Fibroblast of villous mesenchyme (primary cell): ENCODE measurements at regions not wholly inside any gene's neighbourhood (a gene's known extent, or its start where the extent isn't known, plus 50 kb on each side); places are given as distances from the start of the nearest gene placed in this dataset.

ENCODE experiments used
- DNase-seq: peaks from one replicate; pipeline ENCODE4 v3.0.0-alpha.2; 2010; ENCODE audit warnings: low read depth
- H3K4me3 ChIP-seq: 2 replicates; pipeline ENCODE4 v1.5.1; 2011; ENCODE audit warnings: low read depth, mild to moderate bottlenecking, low read length
- CTCF ChIP-seq: IDR thresholded peaks from 2 replicates; pipeline ENCODE4 v1.5.1; 2012; ENCODE audit warnings: low read depth, mild to moderate bottlenecking, low read length; ENCODE audit not compliant: insufficient read depth

- no peak for DNase-seq
- TF ChIP-seq CTCF, result no peak
- no peak overlapping the region for H3K4me3 ChIP-seq
Observed at GRCh38 chr2:3116371-3116770, 261.2 kb downstream of the EIPR1 start.

- TF ChIP-seq CTCF, result no peak
Observed at GRCh38 chr2:3115301-3116042, 262.1 kb downstream of the EIPR1 start.

GRCh38 chr2:3114406-3115185 lies 263.0 kb downstream of the EIPR1 start:
- DNase-seq, result no peak
- no peak overlapping the region for H3K4me3 ChIP-seq
- TF ChIP-seq CTCF, result no peak

More at GRCh38 chr2:3115301-3116042, 262.1 kb downstream of the EIPR1 start:
- no peak overlapping the region for H3K4me3 ChIP-seq
- DNase-seq, result no peak

- DNase-seq, result no peak
- H3K4me3 ChIP-seq, result no peak overlapping the region
- no peak for TF ChIP-seq CTCF
Observed at GRCh38 chr2:3113769-3114168, 263.8 kb downstream of the EIPR1 start.

- no peak for TF ChIP-seq CTCF
- H3K4me3 ChIP-seq, result no peak overlapping the region
- no peak for DNase-seq
Observed at GRCh38 chr2:3113122-3113521, 264.5 kb downstream of the EIPR1 start.

- H3K4me3 ChIP-seq, result no peak overlapping the region
- TF ChIP-seq CTCF, result no peak
- no peak for DNase-seq
Observed at GRCh38 chr2:3112553-3112952, 265.1 kb downstream of the EIPR1 start.
